GM12872 (cell line): ENCODE measurements at regions not wholly inside any gene's neighbourhood (a gene's known extent, or its start where the extent isn't known, plus 50 kb on each side); places are given as distances from the start of the nearest gene placed in this dataset.

Experiments used
- CTCF ChIP-seq: IDR thresholded peaks from 3 replicates; pipeline ENCODE4 v1.5.1; 2011; ENCODE audit warnings: low read depth, mild to moderate bottlenecking, low read length, moderate library complexity; ENCODE audit not compliant: insufficient read depth

- no peak for TF ChIP-seq CTCF
Measured at GRCh38 chr17:5702951-5703510, 118.7 kb upstream of the NLRP1 start.

GRCh38 chr17:5703736-5704135 lies 119.4 kb upstream of the NLRP1 start:
- no peak for TF ChIP-seq CTCF

GRCh38 chr17:5705081-5705875 lies 121.0 kb upstream of the NLRP1 start:
- peak; percentile 62 for TF ChIP-seq CTCF

GRCh38 chr17:5705876-5706576 lies 121.7 kb upstream of the NLRP1 start:
- no peak for TF ChIP-seq CTCF

GRCh38 chr17:5706577-5707210 lies 122.4 kb upstream of the NLRP1 start:
- peak; percentile 96 for TF ChIP-seq CTCF

- no peak for TF ChIP-seq CTCF
Measured at GRCh38 chr17:5707482-5707881, 123.2 kb upstream of the NLRP1 start.

- no peak for TF ChIP-seq CTCF
Measured at GRCh38 chr17:5708344-5708743, 124.0 kb upstream of the NLRP1 start.
